G401 (cell line): ENCODE measurements at regions not wholly inside any gene's neighbourhood (a gene's known extent, or its start where the extent isn't known, plus 50 kb on each side); places are given as distances from the start of the nearest gene placed in this dataset.
A peak's percentile ranks its signal among the peaks of the same experiment; 100 is the strongest.
"Not testable (repeated sequence)": the region's sequence is repeated elsewhere in the genome, so short reads cannot be mapped to it uniquely, and the experiment has no call there.

Experiments
- DNase-seq: peaks from one replicate; pipeline ENCODE4 v3.0.0-alpha.2; 2015; ENCODE audit warnings: low spot score
- in situ Hi-C: cut with HindIII; loops from 2 replicates; pipeline ENCODE4 v1.10.0; 2016; ENCODE audit warnings: low sequenced_read_pairs, mixed read lengths

DNA sequence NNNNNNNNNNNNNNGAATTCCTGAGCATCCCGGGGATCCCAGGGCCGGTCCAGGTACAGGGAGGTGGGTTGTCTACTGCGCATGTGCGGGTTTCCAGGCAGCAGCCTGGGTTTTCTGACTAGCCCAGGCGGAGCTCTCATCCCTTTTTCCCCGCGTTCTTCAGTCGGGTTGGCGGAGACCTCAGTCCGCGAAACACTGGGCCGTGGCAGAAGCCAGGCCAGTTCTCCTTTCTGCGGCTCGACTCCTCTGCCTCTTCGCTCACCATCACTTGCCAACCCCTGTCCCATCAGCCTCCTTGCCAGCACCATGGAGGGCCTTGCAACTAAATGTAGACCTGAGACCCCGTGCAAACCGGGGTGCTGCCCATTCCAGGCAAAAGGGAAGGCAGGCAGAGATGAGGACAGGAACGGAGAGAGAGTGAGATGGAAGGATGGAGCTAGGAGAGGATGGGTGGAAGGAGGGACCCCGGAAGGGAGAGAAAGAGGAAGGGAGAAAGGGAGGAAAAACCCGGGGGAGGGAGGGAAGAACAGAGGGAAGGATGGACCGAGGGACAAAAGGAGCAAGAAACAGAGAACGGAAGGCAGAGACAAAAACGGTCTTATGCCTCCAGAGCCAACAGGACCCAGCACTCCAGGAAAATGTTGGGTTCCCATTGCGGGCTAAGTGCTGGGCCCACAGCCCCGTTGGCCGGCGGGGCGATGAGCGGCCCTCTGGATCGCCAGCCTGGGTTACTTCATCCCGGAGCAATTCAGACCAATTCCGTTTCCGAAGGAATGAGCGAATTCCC is 445.4 kb upstream of the DEFB115 start:
- in situ Hi-C loops: no loop called here
- peak; percentile 68 for DNase-seq

DNA sequence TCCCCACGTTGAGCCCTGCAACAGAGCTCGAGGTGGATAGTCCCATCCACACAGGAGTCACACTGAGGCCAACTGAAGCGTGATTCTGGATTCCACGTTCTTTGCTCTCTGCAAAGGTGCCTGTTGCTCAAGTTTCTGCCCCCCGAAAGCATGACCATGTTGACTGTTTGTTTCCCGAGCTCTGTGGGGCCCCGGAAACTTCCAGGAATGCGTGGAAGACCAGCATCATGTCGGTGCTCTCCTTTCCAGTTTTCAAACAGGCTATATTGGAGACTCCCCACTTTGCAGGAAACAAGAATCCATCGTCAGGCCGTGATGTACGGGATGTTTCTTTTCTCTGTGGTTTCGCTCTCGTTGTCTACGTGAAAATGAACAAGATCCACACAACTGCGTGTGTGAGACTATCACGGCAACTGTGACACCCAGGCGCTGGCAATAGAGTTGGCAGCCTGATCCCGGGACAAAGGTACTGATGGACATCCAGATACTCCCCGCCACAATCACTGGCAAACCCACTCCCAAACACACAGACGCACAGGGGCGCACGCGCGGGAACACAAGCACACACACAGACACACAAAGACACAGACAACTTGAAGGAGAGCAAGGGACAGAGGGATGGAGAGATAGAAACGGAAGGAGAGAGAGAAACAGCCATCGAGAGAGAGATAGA is 444.6 kb upstream of the DEFB115 start:
- in situ Hi-C loops: no loop called here
- no peak for DNase-seq

DNA sequence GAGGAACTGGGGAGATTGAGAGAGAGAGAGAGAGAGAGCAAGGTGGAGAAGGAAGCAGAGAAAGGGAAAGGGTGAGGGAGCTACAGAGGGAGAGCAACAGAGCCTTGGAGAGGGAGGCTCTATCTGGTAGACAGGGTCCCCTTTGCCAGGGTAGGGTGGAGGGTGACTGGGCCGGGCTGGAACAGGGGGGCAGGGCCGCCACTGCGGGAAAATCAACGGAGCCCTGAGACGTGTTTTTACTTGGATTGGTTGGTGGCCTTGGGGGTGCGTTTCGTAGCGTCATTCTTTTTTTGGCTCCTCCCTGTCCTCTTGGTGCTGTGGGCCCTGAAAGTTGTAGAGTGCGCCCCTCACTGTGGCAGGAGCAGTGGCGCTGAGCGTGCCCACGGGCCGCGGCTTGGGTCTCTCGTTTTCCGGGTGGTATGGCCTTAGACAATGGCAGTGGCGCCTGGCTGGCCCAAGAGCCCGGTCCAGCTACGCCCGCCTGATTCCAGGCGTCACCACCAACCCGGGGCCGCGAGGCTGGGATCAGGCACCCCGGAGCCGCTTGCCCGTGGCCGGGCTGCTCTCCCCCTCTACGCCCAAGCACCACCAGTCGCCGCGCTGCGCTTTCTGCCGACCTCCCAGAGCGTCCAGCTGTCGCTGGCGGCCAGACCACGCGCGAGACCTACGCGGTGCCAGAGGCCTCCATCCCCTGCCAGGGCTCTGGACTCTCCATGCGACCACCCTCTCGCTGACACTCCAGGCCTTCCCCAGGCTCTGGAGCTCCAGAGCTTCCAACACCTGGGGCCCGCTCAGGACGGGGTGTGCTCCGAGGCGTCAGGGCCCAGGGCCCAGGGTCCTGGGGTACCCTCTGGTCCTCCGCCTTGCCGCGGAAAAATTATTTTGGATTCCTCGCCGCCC is 443.8 kb upstream of the DEFB115 start:
- DNase-seq, in situ Hi-C loops: not testable (repeated sequence)

DNA sequence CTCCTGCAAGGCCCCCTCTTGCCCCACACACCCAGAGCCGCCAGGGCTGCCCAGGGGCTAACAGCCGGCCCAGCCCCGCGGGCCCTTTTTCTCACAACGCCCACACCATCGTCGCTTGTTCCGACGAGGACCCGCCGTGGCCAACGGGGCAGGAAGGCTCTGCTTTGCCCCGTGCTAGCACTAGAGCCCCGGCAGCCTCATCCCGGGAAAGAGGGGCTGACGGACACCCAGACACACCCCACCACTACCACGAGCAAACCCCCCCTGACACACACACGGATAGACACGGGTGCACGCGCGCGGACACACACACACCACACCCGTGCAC is 443.2 kb upstream of the DEFB115 start:
- DNase-seq, in situ Hi-C loops: not testable (repeated sequence)

DNA sequence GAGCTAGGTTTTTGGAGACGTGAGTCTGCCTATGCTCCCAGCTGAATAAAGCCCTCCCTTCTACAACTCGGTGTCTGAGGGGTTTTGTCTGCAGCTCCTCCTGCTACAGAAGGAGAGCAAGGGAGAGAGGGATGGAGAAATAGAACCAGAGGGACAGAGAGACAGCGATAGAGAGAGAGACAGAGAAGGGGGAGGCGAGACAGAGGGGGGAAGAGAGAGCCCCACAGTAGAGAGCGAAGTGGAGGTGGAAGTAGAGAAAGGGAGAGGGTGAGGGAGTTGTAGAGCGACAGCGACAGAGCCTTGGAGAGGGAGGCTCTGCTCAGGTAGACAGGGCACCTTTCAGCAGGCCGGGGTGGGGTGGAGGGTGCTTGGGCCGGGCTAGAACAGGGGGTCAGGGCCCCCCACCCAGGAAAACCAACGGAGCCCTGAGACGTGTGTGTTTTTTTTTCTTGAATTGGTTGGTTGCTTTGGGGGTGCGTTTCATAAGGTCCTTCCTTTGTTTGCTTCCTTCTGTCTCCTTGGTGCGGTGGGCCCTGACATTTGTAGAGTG is 442.4 kb upstream of the DEFB115 start:
- DNase-seq, in situ Hi-C loops: not testable (repeated sequence)

DNA sequence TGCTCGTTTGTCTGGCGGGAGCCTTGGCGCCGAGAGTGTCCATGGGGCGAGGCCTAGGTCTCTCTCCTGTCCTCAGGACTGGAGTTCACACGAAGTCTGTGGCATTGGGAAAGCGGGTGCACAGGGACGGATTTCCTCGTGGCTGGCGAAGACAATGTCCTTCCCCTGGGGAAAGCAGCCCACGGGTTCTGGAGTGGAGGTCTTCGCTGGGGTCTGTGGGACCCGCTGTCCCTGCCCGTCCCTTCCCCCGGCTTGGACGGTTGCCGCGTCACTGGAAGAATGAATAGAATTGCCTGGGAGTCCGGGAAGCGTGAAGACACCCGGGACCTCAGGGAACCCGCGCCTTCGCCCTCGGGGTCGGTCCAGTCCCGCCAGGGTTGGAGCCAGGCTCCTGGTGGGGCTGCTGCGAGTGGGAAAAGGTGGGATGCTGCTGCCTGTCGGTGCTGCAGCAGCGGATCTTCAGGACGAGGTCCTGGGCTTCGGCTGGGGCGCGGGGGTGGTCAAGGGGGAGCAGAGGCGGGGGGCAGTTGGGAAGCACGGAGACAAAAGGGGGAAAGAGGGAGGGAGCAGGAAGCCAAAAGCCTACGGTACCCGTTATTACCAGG is 441.8 kb upstream of the DEFB115 start:
- no peak for DNase-seq
- in situ Hi-C loops: no loop called here

DNA sequence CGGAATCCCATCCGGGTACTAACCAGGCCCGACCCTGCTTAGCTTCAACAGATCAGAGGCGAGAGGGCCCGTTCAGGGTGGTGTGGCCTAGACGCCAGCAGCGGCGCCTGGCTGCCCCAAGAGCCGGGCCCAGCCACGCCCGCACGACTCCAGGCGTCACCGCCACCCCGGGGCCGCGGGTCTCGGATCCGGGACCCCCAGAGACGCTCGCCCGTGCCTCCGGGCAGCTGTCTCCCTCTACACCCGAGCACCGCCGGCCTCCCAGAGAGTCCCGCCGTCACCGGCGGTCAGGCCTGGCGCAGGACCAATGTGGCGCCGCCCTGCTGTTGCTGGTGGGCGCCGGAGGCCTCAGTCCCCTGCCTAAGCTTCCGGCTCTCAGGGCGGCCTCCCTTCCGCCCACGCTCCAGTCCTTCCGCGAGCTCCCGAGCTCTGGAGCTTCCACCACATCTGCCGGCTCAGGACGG is 441.2 kb upstream of the DEFB115 start:
- no peak for DNase-seq
- in situ Hi-C loops: no loop called here

DNA sequence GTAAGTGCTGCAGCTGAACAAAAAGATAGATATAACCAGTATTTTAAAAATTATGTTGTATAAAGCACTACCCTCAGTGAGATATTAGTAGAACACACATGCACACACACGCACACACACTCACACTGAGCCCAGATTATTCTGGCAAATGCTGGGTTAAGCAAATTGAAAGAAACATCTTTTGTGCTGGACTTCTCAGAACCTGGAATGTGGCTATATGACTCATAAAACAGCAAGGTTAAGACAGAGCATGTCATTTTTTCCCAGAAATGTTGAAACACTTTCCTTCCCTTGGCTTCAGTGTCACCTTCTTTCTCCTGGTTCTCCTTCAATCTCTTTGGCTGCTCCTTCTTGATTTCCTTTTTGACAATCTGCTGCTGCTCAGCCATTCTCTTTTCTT is 435.8 kb upstream of the DEFB115 start:
- in situ Hi-C loops, DNase-seq: not testable (repeated sequence)

DNA sequence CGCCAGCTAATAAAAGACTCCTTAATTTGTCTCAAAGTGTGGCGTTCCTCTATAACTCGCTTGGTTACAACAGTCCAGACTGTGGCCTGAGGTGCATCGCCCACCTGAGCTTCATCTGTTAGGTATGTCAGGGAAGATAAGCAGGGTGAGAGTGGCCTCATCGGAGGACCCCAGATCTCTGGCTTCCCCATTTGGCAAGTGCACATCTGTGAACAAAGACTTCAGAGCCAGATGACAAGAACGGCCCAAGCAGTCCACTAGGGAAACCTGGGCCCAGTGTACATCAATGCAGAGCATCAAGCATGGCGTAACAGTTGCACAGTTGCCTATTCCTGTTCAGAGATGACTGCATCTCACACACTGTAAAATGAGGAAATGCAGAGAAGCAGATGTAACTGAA is 432.8 kb upstream of the DEFB115 start:
- DNase-seq, in situ Hi-C loops: not testable (repeated sequence)

DNA sequence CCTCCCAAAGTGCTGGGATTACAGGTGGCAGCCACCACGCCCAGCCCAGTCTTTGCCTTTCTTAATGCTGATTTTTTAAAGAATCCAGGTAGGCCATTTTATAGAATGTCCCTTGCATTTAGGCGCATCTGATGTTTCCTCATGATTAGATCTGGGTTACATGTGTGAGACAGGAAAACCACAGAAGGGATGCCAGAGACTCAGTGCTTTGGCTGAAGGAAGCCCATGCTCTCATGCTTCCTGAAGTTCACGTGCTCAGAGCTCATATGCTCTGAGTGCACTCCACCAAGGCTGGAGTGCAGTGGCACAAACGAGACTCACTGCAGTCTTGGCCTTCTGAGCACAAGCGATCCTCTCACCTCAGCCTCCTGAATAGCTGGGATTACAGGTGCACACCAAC is 411.5 kb upstream of the DEFB115 start:
- DNase-seq, in situ Hi-C loops: not testable (repeated sequence)

DNA sequence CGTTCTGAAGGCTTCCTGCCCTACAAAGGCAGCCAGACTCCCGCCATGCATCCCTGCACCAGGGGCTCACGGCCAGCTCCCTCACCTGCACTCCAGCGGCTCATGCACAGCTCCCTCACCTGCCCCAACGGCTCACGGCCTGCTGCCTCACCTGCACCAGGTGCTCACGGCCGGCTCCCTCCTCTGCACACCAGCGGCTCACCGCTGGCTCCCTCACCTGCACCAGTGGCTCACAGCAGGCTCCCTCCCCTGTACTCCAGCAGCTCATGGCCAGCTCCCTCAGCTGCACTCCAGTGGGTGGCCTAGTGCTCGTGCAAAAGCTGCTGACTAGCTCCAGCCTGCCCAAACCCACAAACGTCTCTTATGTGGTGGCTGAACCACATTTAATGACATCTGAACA is 389.2 kb upstream of the DEFB115 start:
- in situ Hi-C loops, DNase-seq: not testable (repeated sequence)

DNA sequence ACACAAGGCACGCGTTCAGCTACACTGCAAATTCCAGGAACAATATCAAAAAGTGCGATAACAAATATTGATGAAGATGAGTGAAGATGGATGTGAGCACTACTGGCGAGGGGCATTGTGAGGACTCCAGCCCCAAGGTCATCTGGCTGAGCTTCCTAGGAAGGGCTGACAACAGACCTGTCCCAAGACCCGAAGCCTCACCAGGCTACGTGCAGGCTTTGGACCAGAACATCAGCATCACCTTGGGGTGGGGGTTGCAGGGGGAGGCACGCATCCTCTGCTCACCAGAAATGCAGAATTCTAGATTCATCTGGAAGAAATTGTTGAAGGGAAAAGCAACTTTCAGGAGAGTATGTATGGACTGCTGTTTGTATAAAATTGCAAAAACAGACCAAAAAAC is 386.3 kb upstream of the DEFB115 start:
- in situ Hi-C loops: not testable (repeated sequence)

DNA sequence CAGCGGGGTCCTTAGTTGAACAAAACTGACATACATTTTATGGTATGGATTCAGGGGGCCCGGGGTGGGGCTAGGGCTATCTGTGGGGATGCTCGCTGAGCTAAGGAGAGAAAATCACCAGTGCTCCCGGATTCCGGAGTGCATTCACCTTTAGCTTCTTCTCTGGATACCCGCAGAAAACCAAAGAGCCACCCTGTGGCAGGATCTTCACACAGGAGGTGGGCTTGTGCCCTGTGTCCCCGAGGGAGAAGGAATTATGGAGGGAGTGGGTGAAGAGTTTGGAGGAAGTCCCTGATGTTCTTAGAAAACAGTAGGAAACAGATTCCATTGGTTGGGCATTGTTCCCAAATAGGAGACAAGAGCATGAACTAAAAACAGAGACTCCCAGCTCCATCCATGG is 385.2 kb upstream of the DEFB115 start:
- in situ Hi-C loops, DNase-seq: not testable (repeated sequence)

More for the DNA sequence above, 386.3 kb upstream of the DEFB115 start:
- not testable (repeated sequence) for DNase-seq

DNA sequence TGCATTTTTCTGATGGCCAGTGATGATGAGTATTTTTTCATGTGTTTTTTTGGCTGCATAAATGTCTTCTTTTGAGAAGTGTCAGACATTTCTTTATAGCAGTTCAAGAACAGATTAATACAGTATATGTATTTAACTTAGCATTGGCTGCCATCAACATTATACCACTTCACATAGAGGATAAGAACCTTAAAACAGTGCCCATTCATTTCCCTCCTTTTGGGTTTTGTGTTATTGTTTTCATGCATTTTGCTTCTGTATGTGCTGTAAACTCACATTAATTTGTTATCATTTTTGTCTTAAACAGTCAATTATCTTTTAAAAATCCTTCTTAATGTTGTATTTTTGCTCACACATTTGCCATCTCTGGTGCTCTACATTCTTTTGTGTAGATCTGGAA is 381.6 kb upstream of the DEFB115 start:
- in situ Hi-C loops, DNase-seq: not testable (repeated sequence)

DNA sequence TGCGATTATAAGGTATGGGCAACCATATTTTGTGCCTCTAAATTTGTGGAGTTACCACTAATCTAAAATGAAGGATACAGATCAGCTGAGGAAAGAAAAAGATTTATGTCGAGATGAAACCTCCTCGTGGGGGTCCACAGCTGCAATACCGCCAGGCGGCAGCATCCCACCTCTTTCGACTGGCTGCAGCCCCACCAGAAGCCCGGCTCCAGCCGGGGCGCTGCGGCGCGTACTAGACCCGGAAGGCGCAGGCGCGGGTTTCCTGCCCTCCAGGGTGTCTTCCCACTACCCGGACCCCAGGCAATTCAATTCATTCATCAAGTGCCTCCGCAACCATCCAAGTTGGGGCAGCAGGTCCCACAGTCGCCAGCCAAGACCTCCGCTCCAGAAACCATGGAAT is 366.1 kb upstream of the DEFB115 start:
- DNase-seq: not testable (repeated sequence)

DNA sequence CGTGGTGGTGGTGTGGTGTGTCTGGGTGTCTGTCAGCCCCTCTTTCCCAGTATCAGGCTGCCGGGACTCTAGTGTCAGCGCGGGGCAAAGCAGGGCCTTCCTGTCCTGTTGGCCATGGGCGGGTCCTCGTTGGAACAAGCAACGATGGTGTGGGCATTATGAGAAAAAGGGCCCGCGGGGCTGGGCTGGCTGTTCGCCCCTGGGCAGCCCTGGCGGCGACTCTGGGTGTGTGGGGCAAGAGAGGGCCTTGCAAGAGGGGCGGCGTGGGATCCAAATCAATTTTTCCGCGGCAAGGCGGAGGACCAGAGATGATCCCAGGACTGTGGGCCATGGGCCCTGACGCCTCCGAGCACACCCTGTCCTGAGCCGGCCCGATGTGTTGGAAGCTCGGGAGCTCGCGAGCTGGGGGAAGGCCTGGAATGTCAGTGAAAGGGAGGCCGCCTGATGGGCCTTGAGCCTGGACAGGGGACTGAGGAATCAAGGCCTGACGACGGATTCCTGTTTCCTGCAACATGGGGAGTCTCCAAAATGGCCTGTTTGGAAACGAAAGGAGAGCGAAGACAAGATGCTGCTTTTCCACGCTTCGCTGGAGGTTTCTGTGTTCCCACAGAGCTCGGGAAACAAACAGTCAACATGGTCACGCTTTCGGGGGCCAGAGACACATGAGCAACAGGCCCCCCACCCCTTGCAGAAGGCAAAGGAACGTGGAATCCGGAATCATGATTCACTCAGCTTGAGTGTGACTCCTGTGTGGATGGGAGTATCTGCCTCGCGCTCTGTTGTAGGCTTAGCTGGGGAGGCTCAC is 364.7 kb upstream of the DEFB115 start:
- in situ Hi-C loops: no loop called here
- DNase-seq: no peak

More for the DNA sequence above, 366.1 kb upstream of the DEFB115 start:
- in situ Hi-C loops: not testable (repeated sequence)

DNA sequence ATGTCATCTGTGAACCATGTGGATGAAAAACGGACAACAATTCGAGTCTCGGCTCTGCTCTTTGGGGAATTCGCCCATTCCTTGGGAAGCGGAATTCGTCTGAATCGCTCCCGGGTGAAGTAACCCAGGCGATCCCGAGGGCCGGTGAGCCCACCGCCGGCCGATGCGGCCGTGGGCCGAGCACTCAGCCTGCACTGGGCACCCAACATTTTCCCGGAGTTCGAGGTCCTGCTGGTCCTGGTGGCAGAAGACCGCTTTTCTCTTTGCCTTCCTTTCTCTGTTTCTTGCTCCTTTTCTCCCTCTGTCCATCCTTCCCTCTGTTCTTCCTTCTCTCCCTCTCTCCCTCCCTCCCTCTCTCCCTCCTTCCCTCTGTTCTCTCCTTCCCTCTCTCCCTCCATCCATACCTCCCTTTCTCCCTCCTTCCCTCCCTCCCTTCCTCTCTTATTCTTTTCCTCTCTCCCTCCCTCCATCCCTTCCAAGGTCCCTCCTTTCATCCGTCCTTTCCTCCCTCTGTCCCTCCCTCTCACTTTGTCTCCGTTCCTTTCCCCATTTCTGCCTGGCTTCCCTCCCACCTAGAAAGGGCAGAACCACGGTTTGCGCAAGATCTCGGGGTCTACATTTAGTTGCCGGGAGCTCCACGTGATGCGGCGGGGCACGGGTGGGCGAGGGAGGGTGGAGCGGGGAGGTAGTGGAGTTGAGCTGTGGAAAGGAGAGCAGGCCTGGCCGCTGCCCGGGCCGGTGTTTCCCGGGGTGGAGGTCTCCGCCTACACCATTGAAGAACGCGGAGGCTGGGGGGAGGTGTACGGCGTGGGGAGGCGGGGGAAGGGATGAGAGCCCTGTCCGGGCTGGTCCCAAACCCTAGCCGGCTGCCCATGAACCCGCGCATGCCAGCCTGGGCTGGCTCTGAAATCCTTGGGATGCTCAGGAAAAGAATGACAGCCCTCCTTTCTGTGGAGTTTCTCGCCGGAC is 363.8 kb upstream of the DEFB115 start:
- DNase-seq, in situ Hi-C loops: not testable (repeated sequence)
